Breast epithelium (tissue), 4 donors: ENCODE measurements at regions not wholly inside any gene's neighbourhood (a gene's known extent, or its start where the extent isn't known, plus 50 kb on each side); places are given as distances from the start of the nearest gene placed in this dataset.

Experiments used
- DNase-seq, 2 donors: peaks; one replicate each; pipeline ENCODE4 v3.0.0-alpha.2; 2019; ENCODE audit warnings: low spot score in 2 of 2
- H3K27ac ChIP-seq, 2 donors: fragments of 200-600 bp; sonication (generic) in 1 of 2; one replicate each; pipeline ENCODE4 v1.5.1; 2016 to 2019; ENCODE audit warnings: mild to moderate bottlenecking in 1 of 2
- H3K27me3 ChIP-seq, 2 donors: fragments of 200-600 bp; sonication (generic) in 1 of 2; one replicate each; pipeline versions ENCODE4 v1.5.1 to v1.6.0; 2017 to 2019; ENCODE audit warnings: control low read depth in 1 of 2, mild to moderate bottlenecking in 1 of 2
- H3K36me3 ChIP-seq: fragments of 200-600 bp; one replicate; pipeline ENCODE4 v1.5.1; 2019
- H3K4me1 ChIP-seq, 2 donors: fragments of 200-600 bp; sonication (generic); one replicate each; pipeline ENCODE4 v1.5.1; 2016 to 2019; ENCODE audit warnings: control low read depth in 1 of 2
- H3K4me3 ChIP-seq, 3 donors: fragments of 200-600 bp; sonication (generic); 1 replicate in 2 of 3; 2 replicates in 1 of 3; pipeline ENCODE4 v1.5.1; 2016 to 2019; ENCODE audit warnings: mild to moderate bottlenecking in 3 of 3, moderate library complexity in 2 of 3
- H3K9me3 ChIP-seq, 2 donors: fragments of 200-600 bp; sonication (generic) in 1 of 2; one replicate each; pipeline ENCODE4 v1.5.1; 2016 to 2019; ENCODE audit warnings: control low read depth in 1 of 2
- POLR2A ChIP-seq: fragments of 450-650 bp; IDR thresholded peaks from one replicate; pipeline ENCODE4 v1.6.1; 2016; ENCODE audit warnings: antibody characterized with exemption, mild to moderate bottlenecking, moderate library complexity
- POLR2AphosphoS5 ChIP-seq, 3 donors: sonication (generic); formaldehyde crosslinking; IDR thresholded peaks; one replicate each; pipeline ENCODE4 v1.6.1; 2017; ENCODE audit warnings: antibody characterized with exemption in 3 of 3
- intact Hi-C: fragments of 100-400 bp; cut with DNase I; formaldehyde crosslinking; loops from one replicate; pipeline ENCODE4 v1.15.1; 2023; ENCODE audit warnings: low total_unique reads
- TF ChIP-seq, protein P1 (sequence below), 3 donors: fragments of 450-650 bp; IDR thresholded peaks; one replicate each; pipeline ENCODE4 v1.5.1; 2016 to 2017; ENCODE audit warnings: antibody characterized with exemption in 3 of 3, mild to moderate bottlenecking in 3 of 3, moderate library complexity in 3 of 3

DNA sequence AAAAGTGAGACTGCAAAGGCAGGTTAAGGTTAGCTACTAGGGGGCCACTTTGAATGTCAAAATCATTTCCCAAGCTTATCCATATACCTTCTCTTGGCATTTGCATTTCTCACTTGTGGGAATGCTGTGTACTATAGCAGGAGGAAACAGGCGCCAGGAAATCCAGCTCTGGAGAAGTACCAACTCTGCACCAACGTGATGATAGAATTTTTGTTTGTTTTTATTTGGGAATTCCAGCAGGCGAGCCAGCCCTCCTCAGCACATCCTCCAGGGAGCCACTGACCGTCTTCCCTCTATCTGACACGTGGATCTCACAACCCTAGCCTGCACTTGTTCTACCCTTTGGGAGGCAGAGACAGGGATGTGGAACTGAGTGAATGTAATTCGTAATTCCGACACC, 318.0 kb downstream of the ACTL7B start:
- no peak for DNase-seq
- Histone ChIP-seq H3K9me3 (no peaks in the 10 kb centered on the region), H3K36me3 (no peaks in the 10 kb centered on the region), H3K4me3 (no peak overlapping the region), H3K27me3 (no peaks in the 10 kb centered on the region), H3K4me1 (no peaks in the 10 kb centered on the region), H3K27ac (no peak overlapping the region)
- intact Hi-C loops = no loop called here
- TF ChIP-seq, protein P1, sequence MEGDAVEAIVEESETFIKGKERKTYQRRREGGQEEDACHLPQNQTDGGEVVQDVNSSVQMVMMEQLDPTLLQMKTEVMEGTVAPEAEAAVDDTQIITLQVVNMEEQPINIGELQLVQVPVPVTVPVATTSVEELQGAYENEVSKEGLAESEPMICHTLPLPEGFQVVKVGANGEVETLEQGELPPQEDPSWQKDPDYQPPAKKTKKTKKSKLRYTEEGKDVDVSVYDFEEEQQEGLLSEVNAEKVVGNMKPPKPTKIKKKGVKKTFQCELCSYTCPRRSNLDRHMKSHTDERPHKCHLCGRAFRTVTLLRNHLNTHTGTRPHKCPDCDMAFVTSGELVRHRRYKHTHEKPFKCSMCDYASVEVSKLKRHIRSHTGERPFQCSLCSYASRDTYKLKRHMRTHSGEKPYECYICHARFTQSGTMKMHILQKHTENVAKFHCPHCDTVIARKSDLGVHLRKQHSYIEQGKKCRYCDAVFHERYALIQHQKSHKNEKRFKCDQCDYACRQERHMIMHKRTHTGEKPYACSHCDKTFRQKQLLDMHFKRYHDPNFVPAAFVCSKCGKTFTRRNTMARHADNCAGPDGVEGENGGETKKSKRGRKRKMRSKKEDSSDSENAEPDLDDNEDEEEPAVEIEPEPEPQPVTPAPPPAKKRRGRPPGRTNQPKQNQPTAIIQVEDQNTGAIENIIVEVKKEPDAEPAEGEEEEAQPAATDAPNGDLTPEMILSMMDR (IDR thresholded peaks at IDR 0.05) = no peak
- TF ChIP-seq POLR2A (no peak), POLR2AphosphoS5 (IDR thresholded peaks at IDR 0.05) (no peak)

DNA sequence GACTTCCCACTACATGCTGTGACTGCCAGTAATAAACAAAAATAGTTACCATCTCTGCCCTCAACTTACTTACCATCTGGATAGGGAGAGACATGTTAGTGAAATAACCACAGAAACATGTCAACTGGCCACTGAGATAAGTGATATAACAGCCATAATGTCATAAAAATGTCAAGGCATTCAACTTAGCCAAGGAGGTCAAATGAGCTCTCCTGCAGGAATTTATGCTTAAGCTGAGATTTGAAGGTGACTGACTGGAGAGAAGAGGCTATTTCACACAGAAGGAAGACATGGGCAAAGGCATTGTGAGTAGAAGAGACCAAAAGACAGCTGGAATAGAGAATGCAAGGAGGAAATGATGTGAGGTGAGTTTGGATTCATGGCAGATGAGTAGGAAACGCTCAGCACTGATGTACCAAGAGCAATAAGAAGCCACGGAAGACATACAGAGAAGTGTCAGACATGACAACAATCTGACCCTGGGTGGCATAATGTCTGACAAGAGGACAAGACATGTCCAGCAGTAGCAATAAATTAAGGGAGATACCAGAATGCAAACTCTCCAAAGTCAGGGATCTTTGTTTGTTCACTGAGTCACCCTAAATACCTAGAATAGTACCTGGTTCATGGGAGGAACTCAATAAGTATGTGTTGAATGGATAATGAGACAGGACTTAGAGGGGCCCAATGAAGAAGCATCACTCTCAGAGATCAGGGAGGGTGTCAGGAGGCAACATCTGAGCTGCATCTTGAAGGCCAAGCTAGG, 318.8 kb downstream of the ACTL7B start:
- TF ChIP-seq POLR2A = no peak
- no peak for TF ChIP-seq POLR2AphosphoS5 (IDR thresholded peaks at IDR 0.05)
- Histone ChIP-seq H3K4me1 (no peaks in the 10 kb centered on the region), H3K27ac (no peak overlapping the region), H3K27me3 (no peaks in the 10 kb centered on the region), H3K36me3 (no peaks in the 10 kb centered on the region), H3K9me3 (no peaks in the 10 kb centered on the region), H3K4me3 (no peak overlapping the region)
- intact Hi-C loops = no loop called here
- no peak for DNase-seq

DNA sequence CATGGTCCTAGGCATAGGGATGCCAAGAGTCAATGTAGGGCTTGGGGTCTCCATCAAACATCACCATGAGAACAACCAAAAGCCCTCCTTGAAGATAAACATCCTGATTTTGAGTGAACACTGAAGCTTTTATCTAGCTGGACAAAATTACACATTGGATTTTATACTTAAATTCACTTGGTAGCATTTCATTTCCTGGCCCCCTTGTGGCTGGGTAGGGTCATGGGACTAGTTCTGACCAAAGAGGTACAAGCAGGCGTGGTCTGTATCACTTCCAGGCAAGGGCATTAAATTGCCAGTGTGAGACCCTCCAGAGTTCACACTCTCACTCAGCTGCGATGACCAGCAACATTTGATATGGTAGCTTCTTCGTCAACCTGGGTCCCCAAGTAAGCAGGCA, 320.3 kb downstream of the ACTL7B start:
- Histone ChIP-seq H3K36me3 (no peaks in the 10 kb centered on the region), H3K9me3 (no peaks in the 10 kb centered on the region), H3K27ac (no peak overlapping the region), H3K4me3 (no peak overlapping the region), H3K4me1 (no peaks in the 10 kb centered on the region), H3K27me3 (no peaks in the 10 kb centered on the region)
- TF ChIP-seq POLR2A = no peak
- TF ChIP-seq, protein P1 (IDR thresholded peaks at IDR 0.05) = peak in 2 of 3 donors; percentile 15 to 39
- DNase-seq = no peak
- intact Hi-C loops = no loop called here

DNA sequence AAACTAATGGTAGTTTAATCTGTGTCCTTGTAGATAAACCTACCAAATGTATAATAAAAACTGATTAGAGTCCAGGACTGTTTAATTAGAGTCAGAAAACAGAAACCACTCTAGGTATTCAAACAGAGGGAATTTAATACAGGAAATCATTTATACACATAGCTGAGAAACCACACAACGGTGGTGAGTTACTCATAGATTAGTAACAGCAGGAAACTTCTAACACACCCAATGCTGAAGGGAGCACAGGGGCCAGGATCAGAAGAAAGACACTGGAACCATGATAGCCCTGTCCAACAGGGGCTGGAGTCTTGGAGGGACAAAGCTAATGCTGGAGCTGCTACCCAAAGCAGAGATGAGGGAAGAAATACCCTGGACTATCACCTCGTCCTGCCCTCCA, 321.0 kb downstream of the ACTL7B start:
- Histone ChIP-seq H3K4me3 (no peak overlapping the region), H3K27me3 (no peaks in the 10 kb centered on the region), H3K27ac (no peak overlapping the region), H3K36me3 (no peaks in the 10 kb centered on the region), H3K4me1 (no peaks in the 10 kb centered on the region), H3K9me3 (no peaks in the 10 kb centered on the region)
- intact Hi-C loops = no loop called here
- TF ChIP-seq POLR2A = no peak
- no peak for DNase-seq

DNA sequence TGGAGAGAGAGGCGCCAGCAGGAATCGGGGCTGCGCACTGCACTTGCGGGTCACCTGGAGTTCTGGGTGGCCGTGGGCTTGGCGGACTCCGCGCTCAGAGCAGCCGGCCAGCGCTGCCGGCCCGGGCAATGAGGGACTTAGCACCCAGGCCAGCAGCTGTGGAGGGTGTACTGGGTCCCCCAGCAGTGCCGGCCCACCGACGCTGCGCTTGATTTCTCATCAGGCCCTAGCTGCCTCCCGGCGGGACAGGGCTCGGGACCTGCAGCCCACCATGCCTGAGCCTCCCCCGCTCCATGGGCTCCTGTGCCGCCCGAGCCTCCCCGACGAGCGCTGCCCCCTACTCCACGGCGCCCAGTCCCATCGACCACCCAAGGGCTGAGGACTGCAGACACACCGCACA, 325.6 kb downstream of the ACTL7B start:
- no peaks in the 10 kb centered on the region for H3K9me3 ChIP-seq
- H3K4me1 ChIP-seq = no peaks in the 10 kb centered on the region
- H3K4me3 ChIP-seq = no peak overlapping the region
- H3K36me3 ChIP-seq = no peaks in the 10 kb centered on the region
- no peak overlapping the region for H3K27ac ChIP-seq
- DNase-seq = no peak
- TF ChIP-seq, protein P1 (IDR thresholded peaks at IDR 0.05) = no peak
- TF ChIP-seq POLR2AphosphoS5 (IDR thresholded peaks at IDR 0.05) = no peak
- no peak for TF ChIP-seq POLR2A
- no peaks in the 10 kb centered on the region for H3K27me3 ChIP-seq
- intact Hi-C loops = no loop called here

DNA sequence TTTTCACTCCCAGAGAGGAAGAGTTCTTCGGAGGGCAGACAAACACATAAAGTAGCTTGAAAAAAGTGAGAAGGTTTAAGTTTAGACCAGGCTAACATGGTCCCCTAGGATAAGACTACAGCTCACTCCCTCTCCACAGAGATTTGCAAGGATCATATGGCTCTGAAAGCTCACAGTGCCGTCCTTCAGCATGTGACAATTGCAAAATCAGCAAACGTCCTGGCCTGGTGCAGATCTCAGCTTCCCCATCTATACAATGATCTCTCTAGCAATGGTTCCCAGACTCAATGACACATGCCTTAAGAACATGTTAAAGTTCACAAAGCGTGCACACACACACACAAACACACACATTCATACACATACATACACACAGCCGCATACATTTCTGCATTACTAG, 327.6 kb downstream of the ACTL7B start:
- no peaks in the 10 kb centered on the region for H3K27me3 ChIP-seq
- TF ChIP-seq, protein P1 (IDR thresholded peaks at IDR 0.05) = no peak
- TF ChIP-seq POLR2A (no peak), POLR2AphosphoS5 (IDR thresholded peaks at IDR 0.05) (no peak)
- no peaks in the 10 kb centered on the region for H3K36me3 ChIP-seq
- no peak overlapping the region for H3K4me3 ChIP-seq
- H3K9me3 ChIP-seq = no peaks in the 10 kb centered on the region
- intact Hi-C loops = no loop called here
- no peaks in the 10 kb centered on the region for H3K4me1 ChIP-seq
- no peak for DNase-seq
- H3K27ac ChIP-seq = no peak overlapping the region
